ENCODE measurements at regions not wholly inside any gene's neighbourhood (a gene's known extent, or its start where the extent isn't known, plus 50 kb on each side); places are given as distances from the start of the nearest gene placed in this dataset.

DNA sequence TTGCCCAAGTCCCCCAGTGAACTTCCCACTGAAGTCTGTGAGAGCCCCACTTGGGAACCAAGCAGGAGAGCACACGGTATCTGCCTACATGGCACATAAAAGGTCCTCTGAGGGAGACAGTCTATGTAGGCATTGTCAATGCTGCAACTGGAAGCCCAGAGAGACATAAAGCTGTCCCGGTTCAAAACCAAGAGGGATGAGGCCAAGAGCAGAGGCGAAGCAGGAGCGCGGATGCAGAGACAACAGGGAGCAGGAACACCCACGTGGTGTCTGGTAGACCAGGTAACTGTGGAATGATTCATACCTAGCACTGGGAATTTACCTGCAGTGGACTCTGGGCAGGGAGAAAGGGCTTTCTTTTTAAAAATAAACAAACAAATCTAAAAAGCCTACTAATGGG is 233.1 kb upstream of the SOX11 start:
- DNase-seq, result no peak

DNA sequence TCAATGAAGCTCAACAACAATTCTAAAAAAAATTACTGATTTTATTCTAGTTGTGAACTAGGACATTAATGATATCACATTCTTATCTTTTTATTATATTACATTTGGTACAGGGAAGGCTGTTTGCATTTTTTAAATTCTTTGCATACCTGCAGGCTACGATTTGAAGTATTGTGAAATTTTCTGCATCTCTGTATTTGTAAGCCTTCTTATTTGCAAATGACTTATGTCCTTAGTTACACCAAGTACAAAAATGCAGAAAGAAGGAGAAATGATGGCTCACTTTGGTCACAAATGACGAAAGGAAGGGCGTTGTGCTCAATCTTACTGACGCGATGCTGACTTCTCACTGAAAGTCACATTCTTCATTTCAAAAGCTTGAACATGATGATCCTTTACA is 227.5 kb upstream of the SOX11 start:
- DNase-seq, result no peak

DNA sequence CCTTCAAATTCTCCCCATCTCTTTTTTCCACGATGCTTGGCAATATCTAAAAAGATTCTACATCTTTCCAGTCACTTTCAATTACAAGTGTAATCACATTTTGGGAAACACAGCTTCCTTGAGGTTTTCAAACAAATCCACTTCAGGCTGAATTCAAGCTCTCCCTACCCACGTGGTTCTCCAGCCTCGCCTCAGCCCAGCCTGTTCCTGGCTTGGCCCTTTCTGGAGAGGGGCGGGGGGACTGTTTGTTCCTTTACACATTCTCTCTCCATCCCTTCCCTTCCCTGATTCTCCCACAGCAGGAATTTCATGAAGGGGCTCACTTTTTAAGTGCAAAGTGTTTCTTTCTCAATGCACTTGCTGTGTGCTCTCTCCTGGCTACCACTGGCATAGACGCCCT is 226.3 kb upstream of the SOX11 start:
- no peak for DNase-seq

DNA sequence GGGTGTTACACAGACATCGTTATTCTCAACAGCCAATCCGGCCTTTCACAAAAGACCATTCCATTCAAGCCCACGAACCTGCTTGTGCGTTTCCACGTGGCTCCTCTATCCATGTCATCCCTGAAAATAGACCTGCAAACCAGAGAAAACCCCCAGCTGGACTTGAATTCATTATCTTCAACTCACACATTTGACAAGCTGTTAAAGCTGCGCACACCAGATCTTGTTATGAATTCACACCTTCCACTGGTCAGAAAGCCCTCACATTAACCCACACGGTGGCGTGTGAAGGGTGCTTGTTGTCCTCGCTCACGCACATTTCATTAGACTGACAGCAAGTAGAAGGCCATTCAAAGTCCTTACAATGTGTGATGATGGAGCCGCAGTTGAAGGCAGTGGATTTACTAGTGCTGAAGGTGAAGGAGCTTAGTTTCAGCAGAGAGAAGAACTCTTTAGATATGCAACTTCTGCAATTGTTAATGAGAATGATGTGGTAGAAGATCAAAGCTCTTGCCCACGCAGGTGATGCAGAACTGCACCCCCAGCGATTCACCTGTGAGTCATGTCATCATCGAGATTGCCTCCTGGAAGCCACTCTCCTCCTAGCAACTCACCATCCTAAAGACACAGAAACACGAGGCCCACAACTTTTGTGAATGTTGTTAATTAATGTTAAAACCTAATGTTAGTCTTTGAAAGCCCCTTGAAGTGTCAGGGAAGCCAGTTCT is 224.8 kb upstream of the SOX11 start:
- peak; percentile 9 for DNase-seq

DNA sequence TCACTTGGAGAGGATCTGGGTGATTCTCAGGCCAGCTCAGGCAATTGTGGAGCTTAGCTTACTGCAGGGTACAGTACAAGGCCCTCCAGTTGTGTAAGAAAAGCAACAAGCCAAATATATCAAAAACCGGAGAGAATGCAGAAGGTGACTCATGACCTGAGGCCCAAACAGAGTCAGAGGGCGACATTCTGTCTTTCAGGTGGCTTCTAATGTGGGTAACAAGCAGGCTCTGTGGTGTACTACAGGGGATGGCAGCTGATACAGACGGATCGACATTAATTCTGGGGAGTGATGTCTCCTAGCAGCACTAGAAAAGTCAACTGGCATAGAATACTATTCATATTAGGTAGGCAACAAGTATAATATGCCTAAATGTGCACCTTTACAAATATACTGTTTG is 219.5 kb upstream of the SOX11 start:
- no peak for DNase-seq

DNA sequence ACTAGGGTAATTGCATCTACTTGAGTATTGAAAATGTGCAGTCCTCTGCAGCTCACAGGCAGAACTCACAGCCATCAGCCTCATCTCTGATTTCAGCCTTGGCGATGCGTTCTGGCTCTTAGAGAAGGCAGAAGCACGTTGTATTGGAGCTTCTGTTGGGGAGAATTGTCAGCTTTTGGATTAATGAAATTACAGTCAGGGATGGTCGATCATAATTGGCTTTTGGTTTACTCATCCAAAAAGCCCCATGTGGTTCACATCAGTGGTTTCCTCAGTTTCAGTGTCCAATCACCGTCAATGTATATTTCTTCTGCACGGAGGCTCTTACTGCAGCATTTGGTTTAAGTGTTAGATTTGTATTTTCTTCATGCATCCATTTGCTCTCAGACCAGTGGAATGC is 218.5 kb upstream of the SOX11 start:
- no peak for DNase-seq

DNA sequence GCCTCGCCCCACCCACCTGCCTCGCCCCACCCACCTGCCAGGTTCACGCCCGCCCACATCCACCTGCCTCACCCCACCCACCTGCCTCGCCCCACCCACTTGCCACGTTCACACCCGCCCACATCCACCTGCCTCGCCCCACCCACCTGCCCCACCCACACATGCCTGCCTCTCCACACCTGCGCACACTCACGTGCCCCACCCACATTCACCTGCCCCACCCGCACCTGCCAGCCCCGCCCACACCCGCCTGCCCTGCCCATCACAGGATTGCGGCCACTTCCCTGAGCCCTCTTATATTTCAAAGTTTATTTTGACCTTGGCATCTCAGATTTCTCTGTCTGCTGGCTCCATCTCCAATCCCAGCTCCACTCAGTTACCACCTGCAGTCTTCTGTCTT is 217.5 kb upstream of the SOX11 start:
- DNase-seq, result no peak

DNA sequence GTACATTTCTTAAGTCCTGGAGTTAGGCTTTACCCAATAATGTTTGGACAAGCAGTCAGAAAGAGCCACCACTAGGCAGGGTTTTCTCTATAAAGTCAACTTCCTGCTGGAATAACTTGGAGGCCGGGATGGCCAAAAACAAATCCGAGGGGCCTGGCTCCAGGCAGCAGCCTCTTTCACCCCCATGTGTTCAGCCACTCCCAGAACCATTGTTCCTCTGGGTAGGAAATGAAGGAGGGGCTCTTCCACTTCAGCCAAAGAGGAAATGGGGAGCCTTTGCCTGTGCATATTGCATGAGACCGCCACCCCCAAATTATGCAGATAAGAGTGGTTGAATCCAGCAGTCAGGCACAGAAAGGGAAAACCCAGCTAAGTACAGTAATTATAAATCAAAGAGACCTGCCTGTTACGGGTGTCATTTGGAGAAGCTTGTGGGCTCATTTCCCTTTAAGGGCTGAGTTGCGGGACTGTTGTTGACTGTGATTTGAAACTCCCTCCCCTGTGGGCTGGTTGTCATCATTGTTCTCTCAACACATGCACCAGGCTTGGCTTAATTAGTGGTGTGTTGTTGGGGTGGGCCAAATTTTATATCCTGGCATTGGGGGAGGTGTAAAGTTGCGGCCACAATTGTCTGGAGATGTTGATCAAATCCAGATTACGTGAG is 212.8 kb upstream of the SOX11 start:
- DNase-seq, result no peak

DNA sequence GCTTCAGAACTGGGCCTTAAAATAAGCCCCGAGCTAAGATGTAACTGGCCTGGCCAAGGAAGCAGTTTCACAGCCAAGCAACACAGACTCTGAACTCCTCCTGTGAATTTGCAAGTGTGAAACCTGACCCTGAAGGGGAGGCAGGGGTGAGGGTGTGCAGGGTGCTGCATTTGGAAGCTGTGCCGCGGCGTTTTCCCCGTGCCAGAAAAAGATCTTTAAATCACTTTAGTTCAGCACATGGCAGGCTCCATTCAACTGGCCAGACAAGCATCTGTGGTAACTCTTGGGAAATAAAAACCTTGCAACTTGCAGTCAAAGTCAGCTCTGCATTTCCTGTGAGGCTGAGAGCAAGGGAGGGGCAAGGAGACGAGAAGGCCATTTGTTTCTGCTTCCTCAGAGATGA is 209.3 kb upstream of the SOX11 start:
- DNase-seq, result no peak

DNA sequence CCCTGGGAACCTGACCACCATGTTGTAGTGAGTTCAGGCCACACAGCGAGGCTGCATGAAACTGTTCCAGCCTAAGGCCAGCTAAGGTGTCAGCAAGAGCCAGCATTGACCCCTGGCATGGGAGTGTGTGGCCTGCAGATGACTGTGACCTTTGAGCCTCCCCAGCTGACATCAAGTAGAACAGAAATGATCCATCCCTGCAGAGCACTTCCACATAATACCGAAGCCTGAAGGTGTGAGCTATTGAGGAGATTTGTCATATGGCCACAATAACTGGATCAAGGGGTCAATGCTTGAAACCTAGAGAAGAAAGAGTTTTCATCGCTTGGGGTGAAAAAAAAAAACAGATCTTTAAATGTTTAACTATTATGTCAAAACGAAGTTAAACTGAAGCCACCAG is 207.3 kb upstream of the SOX11 start:
- no peak for DNase-seq

DNA sequence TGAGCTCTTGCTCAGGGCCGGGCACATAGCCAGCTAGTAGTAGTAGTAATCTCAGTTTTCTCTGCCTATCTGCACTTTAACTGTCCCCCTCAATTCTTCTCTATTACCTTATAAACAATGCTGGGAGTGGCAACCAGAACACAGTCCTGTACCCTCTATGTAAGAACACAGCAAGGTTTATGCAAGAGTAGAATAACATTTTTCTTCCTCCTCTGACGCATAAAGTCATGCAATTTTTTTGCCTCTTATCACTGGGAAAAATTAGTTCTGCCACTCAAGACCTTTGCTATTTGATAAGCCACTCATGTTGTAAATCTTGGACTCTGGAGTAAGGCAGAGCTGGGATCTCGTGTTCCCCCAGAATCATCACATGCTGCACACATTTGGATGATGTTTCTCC is 200.7 kb upstream of the SOX11 start:
- no peak for DNase-seq

DNA sequence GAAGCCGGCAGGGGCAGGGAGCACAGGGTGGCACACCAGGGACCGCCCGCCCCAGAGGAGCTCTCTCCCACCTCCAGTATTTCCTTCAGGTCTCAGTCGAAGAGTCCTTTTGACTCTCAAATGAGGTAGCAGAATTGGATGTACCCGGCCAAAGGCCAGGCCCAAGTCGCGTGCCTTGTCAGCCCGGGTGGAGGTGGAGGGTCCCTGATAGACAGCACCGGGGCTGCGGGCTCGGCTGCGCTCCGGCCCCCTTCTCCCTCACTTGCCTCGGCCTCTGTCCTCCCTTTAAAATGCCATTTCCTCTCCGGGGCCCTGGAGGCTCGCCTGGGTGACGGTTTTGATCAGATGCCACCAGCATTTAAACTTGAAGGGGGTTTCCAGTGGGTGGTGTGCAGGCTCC is 198.9 kb upstream of the SOX11 start:
- DNase-seq, result no peak

DNA sequence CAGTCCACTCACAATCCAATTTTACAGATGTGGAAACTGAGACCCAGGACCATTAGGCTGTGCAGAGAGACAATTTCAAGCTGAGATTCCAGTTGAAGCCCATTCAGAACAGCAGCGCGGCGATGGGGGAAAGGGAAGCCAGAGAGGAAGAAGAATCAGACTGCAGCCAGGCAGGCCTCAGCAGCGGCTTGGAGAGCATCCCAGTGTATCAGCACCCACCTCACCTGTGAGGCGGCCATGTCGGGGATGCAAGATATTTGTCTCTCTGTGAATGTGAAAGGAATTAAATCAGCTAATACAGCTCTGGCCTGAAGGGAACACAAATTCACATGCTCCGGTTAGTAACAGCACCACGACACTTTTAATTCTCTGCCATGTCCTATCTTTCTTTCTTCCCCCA is 198.0 kb upstream of the SOX11 start:
- no peak for DNase-seq

DNA sequence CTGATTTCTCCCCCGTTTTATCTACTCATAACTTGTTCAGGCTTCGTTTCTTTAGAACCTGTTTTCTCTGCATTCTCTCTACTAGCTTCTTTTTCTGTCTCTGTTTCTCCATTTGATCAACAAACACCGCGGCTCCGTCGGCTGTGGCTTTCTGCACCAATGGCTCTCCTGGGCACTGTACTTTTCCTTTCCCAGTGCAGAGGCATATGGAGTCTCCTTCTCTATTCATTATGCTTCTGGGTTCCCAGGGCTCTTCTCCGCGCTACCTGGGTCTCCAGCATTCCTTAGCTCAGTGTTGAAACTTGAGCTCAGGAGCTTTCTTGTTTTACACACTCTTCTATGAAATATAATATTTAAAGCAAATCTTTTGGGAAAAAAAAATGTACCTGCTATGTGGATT is 196.6 kb upstream of the SOX11 start:
- no peak for DNase-seq

DNA sequence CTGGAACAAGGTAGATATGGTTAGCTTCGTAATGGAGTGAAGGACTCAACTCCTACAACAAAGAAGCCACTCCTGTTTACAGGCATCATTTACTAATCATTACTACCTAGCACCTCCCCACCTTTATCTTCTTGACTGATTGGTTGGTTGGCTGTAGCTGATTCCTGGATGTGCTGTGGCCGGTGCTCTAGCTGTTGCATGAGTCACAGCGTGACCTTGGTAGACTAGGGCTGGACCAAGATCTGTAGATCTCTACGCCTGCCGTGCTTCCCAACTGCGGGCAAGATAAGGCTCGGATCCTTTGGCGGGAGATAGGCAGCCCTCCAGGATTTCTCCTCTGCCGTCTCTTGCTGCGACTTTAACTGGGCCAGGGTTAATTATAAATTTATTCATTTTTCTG is 194.3 kb upstream of the SOX11 start:
- no peak for DNase-seq

DNA sequence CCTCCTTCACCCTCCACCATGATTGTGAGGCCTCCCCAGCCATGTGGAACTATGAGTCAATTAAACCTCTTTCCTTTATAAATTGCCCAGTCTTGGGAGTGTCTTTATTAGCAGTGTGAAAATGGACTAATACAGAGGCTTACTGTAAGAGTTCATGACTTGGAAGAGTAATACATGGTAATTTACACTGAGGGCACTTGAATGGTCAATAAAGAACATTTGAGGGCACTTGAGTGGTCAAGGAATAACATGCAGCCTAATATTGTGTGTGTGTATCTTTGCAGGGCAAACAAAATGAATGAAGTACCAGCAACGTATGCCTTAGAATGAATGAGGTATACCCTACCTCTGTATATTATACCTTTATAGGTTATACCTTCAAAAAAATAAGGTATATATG is 190.4 kb upstream of the SOX11 start:
- no peak for DNase-seq

DNA sequence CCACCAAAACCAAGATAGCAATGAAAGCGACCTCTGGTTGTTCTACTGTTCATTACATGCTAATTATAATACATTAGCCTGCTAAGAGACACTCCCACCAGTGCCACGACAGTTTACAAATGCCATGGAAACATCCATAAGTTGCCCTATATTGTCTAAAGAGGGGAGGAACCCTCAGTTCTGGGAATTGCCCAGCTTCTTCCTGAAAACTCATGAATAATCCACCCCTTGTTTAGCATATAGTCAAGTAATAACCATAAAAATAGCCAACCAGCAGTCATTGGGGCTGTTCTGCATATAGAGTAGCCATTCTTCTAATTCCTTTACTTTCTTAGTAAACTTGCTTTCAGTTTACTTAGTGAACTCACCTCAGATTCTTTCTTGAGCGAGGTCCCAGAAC is 189.8 kb upstream of the SOX11 start:
- DNase-seq, result no peak

DNA sequence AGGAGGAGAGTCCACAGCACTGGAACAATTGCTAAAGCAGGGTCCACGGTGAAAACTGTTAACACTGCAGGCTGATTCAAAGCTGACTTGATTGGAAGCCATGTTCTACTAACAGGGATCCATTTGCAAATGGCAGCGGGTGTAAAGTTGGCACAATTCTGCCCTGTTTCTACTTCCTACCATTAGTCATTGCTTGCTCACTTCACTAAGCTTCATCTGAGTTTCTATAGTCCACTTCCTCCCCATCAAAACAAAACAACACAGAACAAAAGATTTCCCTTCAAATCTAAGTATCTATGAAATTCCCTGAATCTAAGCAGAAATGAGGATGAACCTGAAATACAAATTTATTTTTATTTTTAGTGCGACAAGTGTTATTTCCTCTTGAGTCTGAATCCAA is 187.4 kb upstream of the SOX11 start:
- DNase-seq, result no peak

DNA sequence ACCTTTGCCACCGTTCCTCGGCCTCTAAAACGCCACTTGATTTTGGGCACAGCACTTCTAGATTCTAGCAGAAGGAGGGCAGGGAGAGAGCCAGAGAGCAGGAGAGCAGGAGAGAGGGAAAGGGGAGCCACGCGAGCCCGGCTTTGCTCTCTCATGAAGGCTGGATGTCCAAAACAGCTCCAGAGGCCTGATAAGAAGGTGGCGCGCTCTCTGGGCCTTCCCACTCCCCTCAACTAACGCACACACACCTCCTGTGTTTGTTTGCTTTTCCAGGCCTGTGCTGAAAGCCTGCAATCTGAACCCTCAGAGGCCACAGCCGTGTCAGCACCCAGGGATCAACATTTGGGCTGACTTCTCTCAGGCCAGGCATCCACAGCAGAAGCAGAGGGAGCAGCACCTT is 184.8 kb upstream of the SOX11 start:
- DNase-seq, result no peak

DNA sequence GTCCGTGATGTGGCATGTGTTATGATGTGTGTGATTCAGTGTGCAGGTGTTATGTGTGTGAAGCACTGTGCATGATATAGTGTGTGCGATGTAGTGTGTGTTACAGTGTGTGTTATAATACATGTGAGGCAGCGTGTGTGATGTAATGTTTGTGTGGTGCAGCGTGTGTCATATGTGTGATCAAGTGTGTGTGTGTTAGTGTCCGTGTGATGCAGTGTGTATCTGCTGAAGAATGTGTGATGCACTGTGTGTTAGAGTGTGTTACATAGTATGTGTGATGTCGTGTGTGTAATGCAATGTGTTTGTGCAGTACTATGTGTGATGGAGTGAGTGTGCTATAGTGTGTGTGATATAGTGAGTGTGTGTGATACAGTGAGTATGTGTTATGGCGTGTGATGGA is 182.8 kb upstream of the SOX11 start:
- DNase-seq, result no peak

DNA sequence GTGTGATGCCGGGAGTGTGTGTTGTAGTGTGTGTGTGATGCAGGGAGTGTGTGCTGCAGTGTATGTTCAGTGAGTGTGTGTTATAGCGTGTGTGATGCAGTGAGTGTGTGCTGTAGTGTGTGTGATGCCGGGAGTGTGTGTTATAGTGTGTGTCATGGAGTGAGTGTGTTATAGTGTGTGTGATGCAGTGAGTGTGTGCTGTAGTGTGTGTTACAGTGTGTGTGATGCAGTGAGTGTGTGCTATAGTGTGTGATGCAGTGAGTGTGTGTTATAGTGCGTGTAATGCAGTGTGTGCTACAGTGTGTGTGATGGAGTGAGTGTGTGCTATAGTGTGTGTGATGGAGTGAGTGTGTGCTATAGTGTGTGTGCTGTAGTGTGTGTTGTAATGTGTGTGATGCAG is 182.1 kb upstream of the SOX11 start:
- no peak for DNase-seq

DNA sequence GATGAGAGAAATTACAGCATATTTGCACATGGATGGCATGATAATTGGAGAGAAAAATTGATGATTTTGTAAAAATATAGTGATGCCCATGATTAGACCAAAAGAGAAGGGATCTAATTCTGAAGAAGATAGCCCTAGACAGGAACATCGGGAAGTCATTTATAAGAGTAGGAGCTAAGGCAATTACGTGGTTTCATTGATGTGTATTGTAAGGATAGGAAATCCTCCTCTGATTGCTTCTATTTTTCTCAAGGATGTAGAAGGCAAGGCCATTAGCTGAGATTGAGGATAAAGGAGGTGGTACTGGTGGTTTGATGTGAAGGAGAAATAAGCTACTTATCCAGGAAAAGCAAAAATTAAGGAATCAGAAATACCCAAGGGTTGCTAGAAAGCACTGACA is 176.5 kb upstream of the SOX11 start:
- no peak for DNase-seq

DNA sequence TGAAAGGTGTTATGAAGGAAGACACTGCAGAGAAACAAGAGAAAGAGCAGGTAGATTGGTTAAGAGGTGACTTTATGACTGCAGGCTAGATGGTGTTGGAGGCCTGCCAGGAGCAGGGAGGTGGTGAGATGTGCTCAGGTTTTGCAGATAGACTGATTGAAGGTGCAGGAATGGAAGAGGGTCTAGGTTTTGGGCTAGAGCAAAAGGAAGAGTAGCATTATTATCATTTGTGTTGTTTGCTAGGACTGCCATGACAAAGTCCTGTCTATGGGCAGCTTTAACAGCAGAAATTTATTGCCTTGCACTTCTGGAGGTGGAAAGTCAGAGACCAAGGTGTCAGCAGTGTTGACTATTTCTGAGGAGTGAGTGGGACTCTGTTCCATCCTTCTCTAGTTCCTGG is 172.9 kb upstream of the SOX11 start:
- DNase-seq, result no peak

DNA sequence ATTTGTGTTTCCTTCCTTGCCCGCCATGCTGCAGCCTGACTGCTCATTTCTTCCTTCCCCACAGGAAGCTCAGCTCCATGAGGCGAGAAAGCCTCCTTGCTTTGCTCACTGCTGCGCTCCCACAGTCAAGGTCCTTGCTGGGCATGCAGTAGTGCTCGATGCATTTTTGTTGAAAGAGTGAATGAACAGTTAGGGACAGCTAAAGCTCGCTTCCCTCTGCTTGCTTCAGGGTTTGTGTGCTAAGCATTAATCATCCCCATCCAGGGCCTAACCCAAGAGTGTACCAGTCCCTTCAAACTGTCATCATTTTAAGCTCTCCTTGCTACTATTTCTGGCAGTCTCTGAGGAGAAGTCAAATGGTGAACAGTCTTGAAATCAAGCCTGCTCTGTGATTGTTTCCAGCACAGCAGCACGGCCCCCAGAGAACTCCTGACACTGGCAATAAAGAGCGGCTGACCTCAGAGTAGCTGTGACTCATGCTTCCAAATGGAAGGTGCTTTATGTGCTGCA is 171.7 kb upstream of the SOX11 start:
- no peak for DNase-seq

DNA sequence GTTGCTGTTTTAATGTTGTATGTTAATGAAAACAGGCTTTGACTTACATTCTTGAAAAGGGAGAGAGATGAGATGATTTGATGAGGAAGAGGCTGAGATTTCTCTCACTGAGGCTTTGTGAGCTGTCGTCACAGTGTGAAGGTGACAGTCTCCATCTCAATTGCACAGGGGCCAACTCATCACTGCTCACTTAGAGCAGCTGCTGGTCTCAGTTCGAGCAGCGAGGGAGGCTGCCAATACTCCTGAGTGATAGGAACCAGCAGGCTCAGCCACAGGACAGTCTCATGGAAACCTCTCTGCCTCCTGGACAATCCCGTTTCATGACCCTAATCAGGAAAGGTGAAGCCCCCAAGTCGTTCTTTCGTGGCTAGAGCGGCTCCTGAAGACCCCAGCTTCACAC is 170.7 kb upstream of the SOX11 start:
- no peak for DNase-seq
